Subcutaneous abdominal adipose tissue (tissue), 5 donors: ENCODE measurements at regions not wholly inside any gene's neighbourhood (a gene's known extent, or its start where the extent isn't known, plus 50 kb on each side); places are given as distances from the start of the nearest gene placed in this dataset.

Experiments
- H3K27ac ChIP-seq: one replicate; pipeline ENCODE4 v1.7.0; 2013; ENCODE audit warnings: low read depth, mild to moderate bottlenecking, inconsistent platforms, low read length, moderate library complexity
- H3K27me3 ChIP-seq, 5 donors: one replicate each; pipeline ENCODE4 v1.7.0; 2013; ENCODE audit warnings: low read length in 5 of 5, inconsistent platforms in 1 of 5; ENCODE audit not compliant: control insufficient read depth in 5 of 5, insufficient read depth in 4 of 5
- H3K36me3 ChIP-seq, 5 donors: one replicate each; pipeline ENCODE4 v1.7.0; 2013; ENCODE audit warnings: low read length in 5 of 5; ENCODE audit not compliant: control insufficient read depth in 5 of 5, insufficient read depth in 5 of 5
- H3K4me1 ChIP-seq, 5 donors: one replicate each; pipeline ENCODE4 v1.7.0; 2013; ENCODE audit warnings: low read length in 5 of 5, mild to moderate bottlenecking in 3 of 5, moderate library complexity in 1 of 5; ENCODE audit not compliant: control insufficient read depth in 5 of 5, insufficient read depth in 5 of 5
- H3K4me3 ChIP-seq, 5 donors: one replicate each; pipeline ENCODE4 v1.7.0; 2013; ENCODE audit warnings: low read length in 5 of 5, low read depth in 1 of 5
- H3K9ac ChIP-seq, 5 donors: one replicate each; pipeline ENCODE4 v1.7.0; 2013; ENCODE audit warnings: low read length in 5 of 5, mild to moderate bottlenecking in 4 of 5, moderate library complexity in 3 of 5
- H3K9me3 ChIP-seq, 5 donors: one replicate each; pipeline ENCODE4 v1.7.0; 2013; ENCODE audit warnings: low read length in 5 of 5; ENCODE audit not compliant: control insufficient read depth in 5 of 5
- donor health status: healthy.
- donor health status: healthy.
- donor health status: healthy.
- donor health status: healthy.
- donor health status: healthy.

DNA sequence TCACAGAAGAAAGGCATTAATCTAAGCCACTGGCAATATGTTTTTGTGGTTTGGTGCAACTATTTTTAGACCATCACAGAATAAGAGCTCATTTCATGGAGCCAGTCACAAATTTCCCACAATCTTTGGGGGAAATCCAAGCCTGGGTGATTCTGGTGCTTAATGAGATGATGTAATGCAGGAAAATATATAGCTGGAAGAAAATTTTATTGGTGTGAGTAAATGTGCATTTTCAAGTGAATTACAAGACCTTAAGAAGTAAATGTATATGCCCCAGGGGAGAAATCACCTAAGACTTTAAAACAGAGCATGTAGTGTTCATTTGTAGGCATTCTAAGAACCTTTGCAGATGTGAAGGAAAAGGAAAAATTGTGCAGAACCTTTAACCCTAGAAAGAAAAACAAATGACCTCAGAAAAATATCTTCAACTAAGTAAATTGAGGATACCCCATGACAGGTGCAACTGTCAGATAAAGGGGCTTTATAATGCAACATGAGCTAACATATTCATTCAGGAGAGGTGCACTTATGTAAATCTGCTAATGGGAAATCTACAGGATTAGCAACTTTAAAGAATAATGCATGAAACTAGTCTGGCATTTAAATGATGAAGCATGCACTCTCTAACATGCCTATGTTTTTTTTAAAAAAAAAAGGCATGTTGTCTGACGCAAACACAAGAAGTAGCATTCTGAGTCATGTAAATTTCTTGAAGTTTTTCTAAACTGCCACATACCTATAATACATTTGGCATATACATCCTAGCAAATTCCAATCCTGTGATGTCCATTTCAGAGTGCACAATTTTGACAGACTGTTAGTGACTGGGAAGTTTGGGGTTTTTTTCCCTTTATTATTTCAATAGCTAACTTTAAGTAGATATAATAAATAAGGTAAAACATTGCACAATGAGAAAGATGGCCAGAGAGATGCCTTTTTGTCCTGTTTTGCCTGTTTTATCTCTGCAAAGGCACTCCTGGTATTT is 105.1 kb downstream of the MEX3B start:
- Histone ChIP-seq H3K27ac (no peak overlapping the region), H3K36me3 (no peaks in the 10 kb centered on the region), H3K4me1 (no peaks in the 10 kb centered on the region), H3K27me3 (no peaks in the 10 kb centered on the region), H3K9ac (no peak overlapping the region), H3K4me3 (no peak overlapping the region), H3K9me3 (peaks cover 0 to 5% (median 0%) of the 10 kb centered on the region in 5 donors)

- no peak overlapping the region for H3K4me3 ChIP-seq
- H3K4me1 ChIP-seq = no peaks in the 10 kb centered on the region
- H3K36me3 ChIP-seq = no peaks in the 10 kb centered on the region
- H3K27me3 ChIP-seq = no peaks in the 10 kb centered on the region
- peaks cover 0 to 5% (median 0%) of the 10 kb centered on the region in 5 donors for H3K9me3 ChIP-seq
- no peak overlapping the region for H3K9ac ChIP-seq
- H3K27ac ChIP-seq = no peak overlapping the region
Measured at GRCh38 chr15:81939604-81940440, 106.0 kb downstream of the MEX3B start.

- Histone ChIP-seq H3K4me3 (no peak overlapping the region), H3K9me3 (peaks cover 0 to 5% (median 0%) of the 10 kb centered on the region in 5 donors), H3K4me1 (no peaks in the 10 kb centered on the region), H3K27ac (no peak overlapping the region), H3K27me3 (no peaks in the 10 kb centered on the region), H3K36me3 (no peaks in the 10 kb centered on the region), H3K9ac (no peak overlapping the region)
Measured at GRCh38 chr15:81937189-81937588, 108.6 kb downstream of the MEX3B start.

- no peak overlapping the region for H3K27ac ChIP-seq
- H3K27me3 ChIP-seq = no peaks in the 10 kb centered on the region
- H3K4me3 ChIP-seq = no peak overlapping the region
- H3K9me3 ChIP-seq = peaks cover 0 to 2% (median 0%) of the 10 kb centered on the region in 5 donors
- no peak overlapping the region for H3K9ac ChIP-seq
- no peaks in the 10 kb centered on the region for H3K4me1 ChIP-seq
- H3K36me3 ChIP-seq = no peaks in the 10 kb centered on the region
Measured at GRCh38 chr15:81930582-81931369, 115.0 kb downstream of the MEX3B start.

GRCh38 chr15:81929557-81929956 is 116.3 kb downstream of the MEX3B start:
- no peak overlapping the region for H3K9ac ChIP-seq
- peaks cover 0 to 2% (median 0%) of the 10 kb centered on the region in 5 donors for H3K9me3 ChIP-seq
- H3K4me3 ChIP-seq = no peak overlapping the region
- H3K36me3 ChIP-seq = no peaks in the 10 kb centered on the region
- no peaks in the 10 kb centered on the region for H3K4me1 ChIP-seq
- no peak overlapping the region for H3K27ac ChIP-seq
- no peaks in the 10 kb centered on the region for H3K27me3 ChIP-seq

DNA sequence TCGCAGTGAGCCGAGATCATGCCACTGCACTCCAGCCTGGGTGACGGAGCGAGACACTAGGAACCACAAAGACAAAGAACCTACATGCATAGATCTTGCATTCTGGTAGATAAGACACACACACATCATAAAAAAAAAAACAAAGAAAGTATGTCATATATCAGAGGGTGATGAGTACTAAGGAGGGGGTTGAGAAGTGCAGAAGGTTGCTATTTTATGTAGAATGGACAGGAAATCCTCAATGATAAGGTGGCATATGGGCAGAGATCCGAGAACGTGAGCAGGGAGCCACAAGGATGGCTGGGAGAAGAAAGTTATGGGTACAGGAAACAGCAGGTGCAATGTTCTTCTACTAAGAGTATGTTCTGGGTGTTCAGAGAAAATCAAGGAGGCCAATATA is 118.8 kb downstream of the MEX3B start:
- Histone ChIP-seq H3K36me3 (no peaks in the 10 kb centered on the region), H3K9me3 (peaks cover 0 to 2% (median 0%) of the 10 kb centered on the region in 5 donors), H3K27ac (no peak overlapping the region), H3K4me3 (no peak overlapping the region), H3K9ac (no peak overlapping the region), H3K4me1 (no peaks in the 10 kb centered on the region), H3K27me3 (no peaks in the 10 kb centered on the region)

DNA sequence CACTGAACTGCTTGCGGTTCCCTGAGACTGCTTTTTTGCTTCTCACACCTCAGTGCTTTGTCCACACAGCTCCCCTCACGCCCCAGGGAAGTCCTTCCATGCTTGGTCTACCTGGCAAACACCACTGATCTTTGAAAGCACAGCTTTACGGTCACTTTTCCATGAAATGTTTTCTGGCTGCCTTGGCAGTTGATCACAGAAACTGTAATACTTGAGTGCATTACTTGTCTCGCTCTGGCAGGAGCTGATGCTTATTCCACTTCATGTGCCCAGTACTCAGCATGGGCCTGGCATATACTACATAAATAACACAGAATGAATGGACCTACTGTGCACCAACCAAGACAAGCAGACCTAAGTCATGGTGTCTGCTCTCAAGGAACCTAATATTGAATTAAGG is 121.1 kb downstream of the MEX3B start:
- Histone ChIP-seq H3K27me3 (no peaks in the 10 kb centered on the region), H3K4me1 (no peaks in the 10 kb centered on the region), H3K36me3 (no peaks in the 10 kb centered on the region), H3K4me3 (no peak overlapping the region), H3K9me3 (peaks cover 0 to 11% (median 5%) of the 10 kb centered on the region in 5 donors), H3K27ac (no peak overlapping the region), H3K9ac (no peak overlapping the region)

GRCh38 chr15:81923561-81924350 is 122.1 kb downstream of the MEX3B start:
- Histone ChIP-seq H3K27ac (no peak overlapping the region), H3K9me3 (peaks cover 0 to 19% (median 8%) of the 10 kb centered on the region in 5 donors), H3K4me1 (no peaks in the 10 kb centered on the region), H3K27me3 (no peaks in the 10 kb centered on the region), H3K36me3 (no peaks in the 10 kb centered on the region), H3K9ac (no peak overlapping the region), H3K4me3 (no peak overlapping the region)

- Histone ChIP-seq H3K36me3 (no peaks in the 10 kb centered on the region), H3K9ac (no peak overlapping the region), H3K4me1 (no peaks in the 10 kb centered on the region), H3K9me3 (peaks cover 0 to 22% (median 10%) of the 10 kb centered on the region in 5 donors), H3K4me3 (no peak overlapping the region), H3K27me3 (no peaks in the 10 kb centered on the region), H3K27ac (no peak overlapping the region)
Measured at GRCh38 chr15:81922143-81922542, 123.7 kb downstream of the MEX3B start.
